Suprapubic skin (tissue), 3 donors: ENCODE measurements at regions not wholly inside any gene's neighbourhood (a gene's known extent, or its start where the extent isn't known, plus 50 kb on each side); places are given as distances from the start of the nearest gene placed in this dataset.

Source experiments
- CTCF ChIP-seq, 2 donors: fragments of 200-600 bp in 1 of 2; fragments of 450-650 bp in 1 of 2; sonication (generic) in 1 of 2; IDR thresholded peaks; one replicate each; pipeline ENCODE4 v1.5.1; 2016 to 2019; ENCODE audit warnings: antibody characterized with exemption in 2 of 2, mild to moderate bottlenecking in 1 of 2, moderate library complexity in 1 of 2
- EP300 ChIP-seq: sonication (generic); formaldehyde crosslinking; IDR thresholded peaks from one replicate; pipeline ENCODE4 v1.6.1; 2017; ENCODE audit warnings: antibody characterized with exemption
- POLR2A ChIP-seq, 2 donors: fragments of 450-650 bp; IDR thresholded peaks; one replicate each; pipeline ENCODE4 v1.6.1; 2017; ENCODE audit warnings: antibody characterized with exemption in 2 of 2, mild to moderate bottlenecking in 2 of 2, moderate library complexity in 2 of 2

GRCh38 chr22:49608660-49609059 is 219.0 kb downstream of the BRD1 start:
- TF ChIP-seq CTCF (IDR thresholded peaks at IDR 0.05) (no peak), POLR2A (IDR thresholded peaks at IDR 0.05) (no peak), EP300 (no peak)
